Loucy (cell line): ENCODE measurements at regions not wholly inside any gene's neighbourhood (a gene's known extent, or its start where the extent isn't known, plus 50 kb on each side); places are given as distances from the start of the nearest gene placed in this dataset.

Experiments
- H2AFZ ChIP-seq: fragments of 200-600 bp; sonication (generic); 2 replicates; pipeline ENCODE4 v1.6.0; 2016; ENCODE audit warnings: antibody characterized with exemption, mild to moderate bottlenecking, low read length, moderate library complexity
- H3F3A ChIP-seq: fragments of 200-600 bp; 2 replicates; pipeline ENCODE4 v1.6.0; 2016; ENCODE audit warnings: antibody characterized with exemption, low read depth, mild to moderate bottlenecking
- H3K27me3 ChIP-seq: fragments of 200-600 bp; sonication (generic); 2 replicates; pipeline ENCODE4 v1.6.1; 2014; ENCODE audit warnings: low read length, mild to moderate bottlenecking; ENCODE audit not compliant: insufficient read depth, poor library complexity, severe bottlenecking
- H3K36me3 ChIP-seq: fragments of 200-600 bp; sonication (generic); 2 replicates; pipeline ENCODE4 v1.6.1; 2016; ENCODE audit warnings: low read length; ENCODE audit not compliant: insufficient read depth
- H3K4me1 ChIP-seq: fragments of 200-600 bp; sonication (generic); 2 replicates; pipeline ENCODE4 v1.5.1; 2014; ENCODE audit warnings: low read length, mild to moderate bottlenecking; ENCODE audit not compliant: insufficient read depth, poor library complexity, severe bottlenecking
- H3K4me2 ChIP-seq: fragments of 200-600 bp; sonication (generic); 2 replicates; pipeline ENCODE4 v1.6.0; 2014; ENCODE audit warnings: antibody characterized with exemption, low read length, low read depth, mild to moderate bottlenecking; ENCODE audit not compliant: poor library complexity, severe bottlenecking
- H3K4me3 ChIP-seq: fragments of 200-600 bp; sonication (generic); 2 replicates; pipeline ENCODE4 v1.5.1; 2014; ENCODE audit warnings: low read length, mild to moderate bottlenecking, mixed read lengths; ENCODE audit not compliant: poor library complexity, severe bottlenecking
- H3K79me2 ChIP-seq: fragments of 200-600 bp; sonication (generic); 2 replicates; pipeline ENCODE4 v1.6.1; 2014; ENCODE audit warnings: low read length; ENCODE audit not compliant: insufficient read depth
- H3K9ac ChIP-seq: fragments of 200-600 bp; sonication (generic); 2 replicates; pipeline ENCODE4 v1.6.0; 2014; ENCODE audit warnings: mild to moderate bottlenecking, low read depth, low read length, moderate library complexity; ENCODE audit not compliant: poor library complexity, severe bottlenecking
- H3K9me2 ChIP-seq: fragments of 200-600 bp; sonication (generic); replicated peaks from 2 replicates; pipeline ENCODE4 v1.6.1; 2016; ENCODE audit warnings: low read depth, low read length, mixed read lengths
- H3K9me3 ChIP-seq: fragments of 200-600 bp; sonication (generic); 2 replicates; pipeline ENCODE4 v1.6.1; 2014; ENCODE audit warnings: mild to moderate bottlenecking, antibody characterized with exemption, low read length, low read depth; ENCODE audit not compliant: insufficient read depth
- H4K20me1 ChIP-seq: fragments of 200-600 bp; sonication (generic); 2 replicates; pipeline ENCODE4 v1.6.0; 2014; ENCODE audit warnings: antibody characterized with exemption, low read length, mild to moderate bottlenecking; ENCODE audit not compliant: insufficient read depth, poor library complexity, severe bottlenecking
- CTCF ChIP-seq: fragments of 200-600 bp; sonication (generic); conservative IDR thresholded peaks from 2 replicates; pipeline ENCODE4 v1.5.1; 2014; ENCODE audit warnings: mild to moderate bottlenecking, antibody characterized with exemption, low read length
- EZH2phosphoT487 ChIP-seq: fragments of 200-600 bp; IDR thresholded peaks from 2 replicates; pipeline ENCODE4 v1.6.1; 2018; ENCODE audit warnings: antibody characterized with exemption, mild to moderate bottlenecking, moderate library complexity, borderline replicate concordance

GRCh38 chr21:20661246-20661645, 337.0 kb upstream of the NCAM2 start:
- TF ChIP-seq CTCF = no peak
- TF ChIP-seq EZH2phosphoT487 = no peak
- Histone ChIP-seq H3K9ac (no peak overlapping the region), H3K4me2 (no peak overlapping the region)

GRCh38 chr21:20661745-20662422, 336.3 kb upstream of the NCAM2 start:
- H3K9ac ChIP-seq = no peak overlapping the region
- H3K4me3 ChIP-seq = no peak overlapping the region
- H3K4me1 ChIP-seq = no peaks in the 10 kb centered on the region
- H3F3A ChIP-seq = no peaks in the 10 kb centered on the region
- no peaks in the 10 kb centered on the region for H3K79me2 ChIP-seq
- no peak for TF ChIP-seq CTCF
- no peak for TF ChIP-seq EZH2phosphoT487
- no peak overlapping the region for H2AFZ ChIP-seq
- H4K20me1 ChIP-seq = no peaks in the 10 kb centered on the region
- H3K9me3 ChIP-seq = no peaks in the 10 kb centered on the region
- no peaks in the 10 kb centered on the region for H3K36me3 ChIP-seq
- no peaks in the 10 kb centered on the region for H3K9me2 ChIP-seq
- no peaks in the 10 kb centered on the region for H3K27me3 ChIP-seq
- no peak overlapping the region for H3K4me2 ChIP-seq

More at GRCh38 chr21:20661246-20661645, 337.0 kb upstream of the NCAM2 start:
- no peak overlapping the region for H3K4me3 ChIP-seq
- no peaks in the 10 kb centered on the region for H4K20me1 ChIP-seq
- H2AFZ ChIP-seq = no peak overlapping the region
- no peaks in the 10 kb centered on the region for H3K27me3 ChIP-seq
- H3K9me2 ChIP-seq = no peaks in the 10 kb centered on the region
- no peaks in the 10 kb centered on the region for H3K79me2 ChIP-seq
- no peaks in the 10 kb centered on the region for H3K36me3 ChIP-seq
- no peaks in the 10 kb centered on the region for H3F3A ChIP-seq
- H3K9me3 ChIP-seq = no peaks in the 10 kb centered on the region
- no peaks in the 10 kb centered on the region for H3K4me1 ChIP-seq

- no peak overlapping the region for H3K9ac ChIP-seq
- H3K4me3 ChIP-seq = no peak overlapping the region
- H4K20me1 ChIP-seq = no peaks in the 10 kb centered on the region
- H2AFZ ChIP-seq = no peak overlapping the region
- no peaks in the 10 kb centered on the region for H3K4me1 ChIP-seq
- no peaks in the 10 kb centered on the region for H3K9me3 ChIP-seq
- H3K79me2 ChIP-seq = no peaks in the 10 kb centered on the region
- H3K36me3 ChIP-seq = no peaks in the 10 kb centered on the region
- H3F3A ChIP-seq = no peaks in the 10 kb centered on the region
- TF ChIP-seq EZH2phosphoT487 (no peak), CTCF (no peak)
- no peak overlapping the region for H3K4me2 ChIP-seq
- H3K27me3 ChIP-seq = no peaks in the 10 kb centered on the region
- H3K9me2 ChIP-seq = no peaks in the 10 kb centered on the region
These were observed 335.7 kb upstream of the NCAM2 start for GRCh38 chr21:20662514-20662913.
